Head of caudate nucleus (tissue), 42 donors: ENCODE measurements at regions not wholly inside any gene's neighbourhood (a gene's known extent, or its start where the extent isn't known, plus 50 kb on each side); places are given as distances from the start of the nearest gene placed in this dataset.

Experiments
- DNase-seq, 42 donors: peaks; one replicate each; pipeline versions ENCODE4 v3.0.0 to v3.0.0-alpha.2; 2020 to 2021; ENCODE audit warnings: mixed read lengths in 7 of 42
- intact Hi-C: fragments of 100-400 bp; cut with DNase I; formaldehyde crosslinking; loops from one replicate; pipeline ENCODE4 v1.15.0; 2022

DNA sequence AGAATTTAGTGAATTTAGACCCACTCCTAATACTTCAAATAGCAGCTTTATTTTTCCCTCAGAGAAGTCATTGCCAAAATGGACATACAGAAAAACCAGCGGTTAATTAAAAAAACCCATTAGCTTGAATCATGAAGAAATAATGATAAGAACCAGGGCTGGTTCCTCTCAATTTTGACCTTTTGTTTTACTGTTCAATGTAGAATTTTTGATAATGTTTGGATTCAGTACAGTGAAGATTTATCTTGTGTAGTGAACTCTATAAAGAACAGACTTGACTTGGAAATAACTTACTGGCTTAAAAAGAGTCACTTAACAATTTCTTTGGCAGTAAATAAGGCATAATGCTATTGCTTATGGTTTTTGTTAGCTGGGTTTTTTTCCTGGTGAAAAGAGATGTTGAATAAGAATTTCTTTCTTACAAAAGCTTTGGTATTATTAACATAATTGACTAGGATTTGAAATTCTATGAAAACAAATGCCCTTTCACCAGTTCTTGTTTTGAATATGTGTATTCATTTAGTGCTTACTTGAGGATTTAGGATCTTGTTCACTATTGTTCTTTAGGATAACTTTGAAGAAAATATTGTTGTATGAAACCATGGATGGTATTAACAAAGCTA lies 73.4 kb upstream of the ITPRID2 start:
- DNase-seq = no peak
- intact Hi-C loops = no loop called here

DNA sequence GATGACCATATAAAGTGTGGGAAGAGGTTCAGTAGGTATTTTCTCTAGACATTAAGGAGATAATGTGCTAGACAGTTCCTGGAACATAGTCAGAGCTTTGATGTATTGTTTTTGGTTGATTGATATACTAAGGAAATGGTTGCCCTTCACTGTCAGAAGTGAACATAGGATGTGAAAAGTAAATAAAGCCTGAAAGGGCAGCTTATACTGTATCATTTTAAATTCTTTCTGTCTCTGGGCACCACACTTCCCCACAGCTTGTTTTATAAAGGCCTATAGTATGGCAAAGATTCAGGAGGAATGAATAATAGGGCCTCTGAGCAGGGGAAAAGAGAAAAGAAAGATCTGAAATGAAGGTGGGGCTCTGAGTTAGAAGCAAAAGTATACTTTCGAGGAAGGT lies 72.7 kb upstream of the ITPRID2 start:
- DNase-seq = no peak
- intact Hi-C loops = no loop called here

DNA sequence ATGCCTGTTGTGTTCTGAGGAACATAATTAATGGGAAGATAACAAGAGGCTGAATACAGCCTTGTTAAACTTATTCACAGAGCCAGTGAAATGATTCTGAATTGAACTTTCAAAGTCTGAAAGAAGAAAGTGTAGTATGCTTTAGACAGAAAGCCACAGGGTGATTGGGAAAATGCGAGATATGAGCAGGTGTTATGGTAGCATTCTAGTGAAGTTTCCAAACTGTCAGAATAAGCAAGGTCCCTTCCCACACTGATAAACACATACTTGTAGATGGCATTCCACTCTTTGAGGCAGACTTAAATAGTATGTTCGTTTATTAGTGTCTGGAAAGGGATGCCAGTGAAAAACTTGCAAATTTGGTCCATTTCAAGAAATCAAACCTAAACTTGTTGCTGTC lies 70.5 kb upstream of the ITPRID2 start:
- DNase-seq = no peak
- intact Hi-C loops = no loop called here

DNA sequence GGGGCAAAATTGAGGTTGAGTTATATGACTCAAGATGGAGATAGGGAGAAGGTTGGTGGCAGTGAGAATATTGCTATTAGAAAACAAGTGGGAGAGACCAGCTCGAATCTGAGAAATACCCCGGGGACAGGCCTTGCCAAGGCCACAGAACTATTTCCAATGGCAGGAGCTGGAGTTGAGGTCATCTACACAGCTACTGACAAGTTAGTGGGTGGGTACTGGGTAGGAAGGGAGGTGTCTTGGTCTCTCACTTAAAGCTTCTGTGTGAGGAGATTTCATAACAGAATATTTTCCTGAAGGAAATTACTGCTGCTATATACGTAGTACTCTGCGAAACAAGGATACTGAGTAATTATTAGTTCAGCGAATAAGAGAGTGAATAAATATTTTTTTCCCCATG lies 69.4 kb upstream of the ITPRID2 start:
- intact Hi-C loops = no loop called here
- DNase-seq = no peak

DNA sequence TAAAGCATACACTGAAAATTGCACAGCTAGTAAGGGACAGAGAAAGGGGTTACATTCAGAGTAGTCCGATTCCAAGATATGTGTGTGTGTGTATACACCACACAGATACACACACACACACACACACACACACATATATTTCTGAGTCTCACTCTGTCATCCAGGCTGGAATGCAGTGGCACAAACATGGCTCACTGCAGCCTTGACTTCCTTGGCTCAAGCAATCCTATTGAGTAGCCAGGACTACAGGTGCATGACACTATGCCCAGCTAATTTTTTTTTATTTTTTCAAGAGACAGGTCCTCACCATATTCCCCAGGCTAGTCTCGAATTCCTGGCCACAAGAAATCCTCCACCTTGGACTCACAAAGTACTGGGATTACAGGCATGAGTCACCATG lies 68.1 kb upstream of the ITPRID2 start:
- DNase-seq = no peak
- intact Hi-C loops = no loop called here

DNA sequence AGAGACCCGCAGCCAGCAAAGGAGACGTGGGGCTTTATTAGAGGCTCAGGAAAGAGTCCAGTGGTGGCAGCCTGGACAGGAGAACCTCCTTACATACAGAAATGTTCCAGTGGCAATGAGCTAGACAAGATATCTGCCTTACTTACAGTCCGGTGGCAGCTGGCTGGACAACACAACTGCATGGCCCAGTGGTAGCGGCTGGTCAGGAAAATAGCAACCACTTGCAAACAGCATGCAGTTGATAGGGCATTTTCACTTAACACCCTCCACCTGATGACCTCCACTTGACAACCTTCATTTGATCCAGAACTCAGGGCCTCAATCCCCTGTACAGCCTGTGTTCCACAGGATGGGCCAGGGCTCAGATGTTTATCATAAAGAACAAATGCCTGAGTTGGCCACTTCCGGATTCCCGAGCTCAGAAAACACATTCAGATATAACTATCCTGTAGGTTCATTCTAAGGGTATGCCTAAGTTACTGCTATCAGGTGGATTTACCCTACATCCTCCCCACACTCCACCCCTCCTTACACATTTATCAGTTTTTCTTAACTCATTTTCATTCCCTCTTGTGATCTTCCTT lies 63.3 kb upstream of the ITPRID2 start:
- DNase-seq = no peak
- intact Hi-C loops = no loop called here

DNA sequence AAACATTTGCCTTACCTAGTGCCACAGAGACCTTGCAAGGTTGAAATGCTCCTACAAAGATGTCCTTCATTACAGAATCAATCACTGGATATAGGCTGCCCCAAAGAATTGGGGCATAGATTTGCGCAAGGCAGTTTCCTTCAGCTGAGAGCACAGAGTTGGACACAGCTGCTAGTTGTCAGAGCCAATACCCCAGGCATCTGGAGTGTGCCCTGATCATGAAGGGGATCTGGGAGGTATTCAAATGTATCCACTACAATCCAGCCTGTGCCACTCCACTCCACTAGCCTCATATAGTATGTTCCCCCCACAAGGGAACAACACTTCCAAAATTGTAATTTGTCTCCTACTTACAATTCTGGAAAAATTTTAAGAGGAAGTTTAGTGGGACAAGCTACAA lies 62.3 kb upstream of the ITPRID2 start:
- intact Hi-C loops = no loop called here
- DNase-seq = no peak

DNA sequence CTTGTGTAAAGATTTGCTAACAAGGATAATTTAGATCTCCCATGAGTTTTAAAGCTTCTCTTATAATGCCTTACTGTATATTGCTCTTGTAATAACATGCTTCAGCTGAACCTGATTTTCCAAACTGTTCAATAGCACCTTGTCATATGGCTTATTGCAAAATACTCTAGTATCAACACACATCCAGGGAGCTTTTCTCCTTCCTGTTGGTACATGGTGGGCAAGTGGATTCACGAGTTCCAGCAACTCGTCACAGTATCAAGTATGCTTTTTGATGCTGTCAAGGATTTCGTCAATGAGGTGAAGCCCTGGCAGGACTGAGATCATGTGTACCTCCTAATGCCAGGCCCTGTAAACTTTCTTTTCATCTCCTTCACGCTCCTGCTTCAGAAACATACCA lies 59.5 kb upstream of the ITPRID2 start:
- intact Hi-C loops = no loop called here
- no peak for DNase-seq

DNA sequence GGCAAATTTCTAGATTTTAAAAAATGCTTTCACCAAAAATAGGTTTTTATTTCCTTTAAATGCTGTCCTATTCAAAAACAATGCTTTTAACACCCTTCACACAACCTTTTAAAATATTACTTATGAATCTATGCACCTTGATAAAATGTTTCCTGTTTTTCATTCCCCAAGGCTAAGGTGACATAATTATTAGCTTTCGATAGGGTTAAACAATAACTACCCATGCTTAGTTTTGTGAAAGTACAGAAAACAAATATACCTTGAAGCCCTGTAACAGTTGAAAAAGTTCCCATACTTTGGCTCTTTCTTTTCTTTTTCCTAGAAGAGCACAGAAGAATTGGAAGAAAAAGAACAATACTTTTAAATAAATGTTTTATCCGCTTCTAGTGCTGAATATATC lies 54.9 kb upstream of the ITPRID2 start:
- DNase-seq = no peak
- intact Hi-C loops = no loop called here

DNA sequence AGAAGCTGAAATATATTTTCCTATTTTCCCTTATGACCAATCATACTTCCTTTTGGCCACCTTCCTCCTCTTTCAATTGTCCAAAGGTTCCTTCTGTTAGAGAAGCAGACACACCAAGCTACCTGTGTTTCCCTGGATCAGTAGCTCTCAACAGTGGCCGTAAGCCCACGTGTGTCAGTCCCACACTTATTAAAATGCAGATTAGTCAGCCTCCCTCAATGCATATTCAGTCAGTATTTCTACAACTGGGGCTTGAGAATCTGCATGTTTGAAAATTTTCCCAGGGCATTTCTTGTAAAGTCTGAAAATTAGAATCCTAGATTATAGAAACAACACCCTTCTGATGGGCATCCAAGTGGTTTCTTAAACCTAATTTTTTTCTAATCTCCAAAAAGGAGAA lies 54.0 kb upstream of the ITPRID2 start:
- intact Hi-C loops = no loop called here
- no peak for DNase-seq

DNA sequence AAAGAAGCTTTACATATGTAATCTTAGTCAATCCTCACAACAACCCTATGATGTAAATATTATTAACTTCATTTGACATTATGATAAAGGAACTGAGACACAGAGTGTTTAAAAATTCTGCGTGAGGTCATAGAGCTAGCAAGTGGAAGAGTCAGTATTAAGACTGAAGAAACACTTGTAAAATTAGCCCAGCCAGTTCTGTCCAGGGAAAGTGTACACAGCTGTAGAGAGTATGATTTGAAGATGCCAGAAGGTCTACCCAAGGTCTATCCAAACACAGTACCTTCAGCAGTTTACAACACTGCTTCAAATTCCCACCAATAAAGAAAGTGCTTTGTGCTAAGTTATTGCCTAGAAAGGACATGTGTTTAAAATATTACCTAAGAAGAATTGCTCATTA lies 51.7 kb upstream of the ITPRID2 start:
- no peak for DNase-seq
- intact Hi-C loops = loop anchor here (5.0 kb wide), 1 partner anchor 52 kb away; the partner anchor contains the start of gene ITPRID2

DNA sequence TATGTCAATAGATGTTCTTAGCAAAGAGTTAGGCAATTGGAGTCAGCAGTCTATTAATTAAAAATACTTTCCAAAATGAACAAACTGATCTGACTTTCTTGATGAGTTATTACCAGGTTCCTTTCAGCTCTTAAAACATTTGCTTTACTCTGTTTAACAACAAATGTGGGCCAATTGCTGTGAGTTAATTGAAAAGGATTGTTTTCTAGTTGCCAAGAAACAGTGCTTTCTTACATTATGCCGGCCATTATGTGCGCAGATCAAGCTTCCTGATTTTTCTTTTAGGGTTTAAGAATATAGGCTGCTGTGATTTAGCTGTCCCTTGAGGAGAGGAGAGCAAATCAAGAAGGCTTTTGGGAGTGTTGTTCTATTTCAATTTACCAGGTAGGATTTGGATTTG lies 50.5 kb upstream of the ITPRID2 start:
- no peak for DNase-seq
- intact Hi-C loops = loop anchor here (5.0 kb wide), 1 partner anchor 51 kb away; the partner anchor contains the start of gene ITPRID2
